ENCODE measurements at regions not wholly inside any gene's neighbourhood (a gene's known extent, or its start where the extent isn't known, plus 50 kb on each side); places are given as distances from the start of the nearest gene placed in this dataset.

DNA sequence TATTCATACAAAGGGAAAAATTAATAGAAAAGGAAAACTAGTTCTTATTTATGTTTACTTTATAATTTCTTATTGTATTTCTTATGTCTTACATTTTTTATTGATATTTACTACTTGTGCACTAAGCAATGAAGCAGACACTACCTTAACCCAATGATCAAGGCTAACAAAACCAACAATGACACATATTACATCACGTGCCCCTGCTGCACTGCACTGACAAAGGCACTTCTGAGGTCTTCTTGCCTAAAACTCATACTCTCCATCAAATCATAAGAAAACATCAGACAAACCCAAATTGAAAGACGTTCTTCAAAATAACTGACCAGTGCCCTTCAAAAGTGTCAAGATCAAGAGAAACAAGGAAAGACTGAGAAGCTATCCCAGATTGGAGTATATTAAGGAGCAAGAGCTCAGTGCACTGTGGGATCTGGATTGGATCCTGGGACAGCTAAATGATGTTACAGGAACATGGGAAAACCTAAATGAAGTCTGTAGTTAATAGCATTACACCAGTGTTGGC is 230.9 kb downstream of the AUH start:
- no peak for DNase-seq (ENCODE audit: low spot score)

DNA sequence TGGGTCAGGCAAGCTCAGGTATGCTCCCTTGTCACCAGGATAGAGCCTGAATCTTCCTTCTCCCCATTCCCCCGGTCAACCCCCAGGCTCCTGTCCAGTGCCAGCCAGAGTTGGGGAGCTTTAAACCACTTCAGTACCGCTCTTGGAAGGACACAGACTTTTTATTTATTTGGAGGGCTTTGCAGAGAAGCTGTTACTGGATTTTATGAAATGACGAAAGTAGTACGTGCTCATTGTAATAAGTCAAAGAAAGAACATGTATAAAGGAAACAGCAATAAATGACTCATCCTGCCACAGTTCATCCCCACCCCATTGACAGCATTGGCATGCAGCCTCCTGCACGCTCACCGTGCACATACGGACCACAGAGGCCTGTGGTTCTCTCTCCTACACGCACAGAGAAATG is 230.3 kb downstream of the AUH start:
- peak; percentile 56 for DNase-seq (ENCODE audit: low spot score)

DNA sequence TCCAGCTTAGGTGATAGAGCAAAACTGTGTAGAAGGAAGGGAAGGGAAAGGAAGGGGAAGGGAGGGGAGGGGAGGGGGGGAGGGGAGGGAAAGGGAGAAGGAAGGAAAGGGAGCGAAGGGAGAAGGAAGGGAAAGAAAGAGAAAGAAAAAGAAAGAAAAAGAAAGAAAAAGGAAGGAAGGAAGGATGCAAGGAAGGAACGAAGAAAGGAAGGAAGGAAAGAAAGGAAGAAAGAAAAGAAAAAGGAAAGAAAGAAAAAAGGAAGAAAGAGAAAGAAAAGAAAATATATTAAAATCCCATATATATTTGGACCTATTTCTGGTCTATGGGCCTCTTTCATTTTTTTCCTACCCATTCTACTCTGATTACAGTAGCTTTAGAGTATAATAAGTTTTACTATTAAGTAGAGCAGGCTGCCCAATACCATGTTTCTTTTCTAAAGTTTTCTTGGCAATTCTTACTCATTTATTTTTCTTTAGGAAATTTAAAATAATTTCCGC is 229.1 kb downstream of the AUH start:
- no peak for DNase-seq (ENCODE audit: low spot score)

DNA sequence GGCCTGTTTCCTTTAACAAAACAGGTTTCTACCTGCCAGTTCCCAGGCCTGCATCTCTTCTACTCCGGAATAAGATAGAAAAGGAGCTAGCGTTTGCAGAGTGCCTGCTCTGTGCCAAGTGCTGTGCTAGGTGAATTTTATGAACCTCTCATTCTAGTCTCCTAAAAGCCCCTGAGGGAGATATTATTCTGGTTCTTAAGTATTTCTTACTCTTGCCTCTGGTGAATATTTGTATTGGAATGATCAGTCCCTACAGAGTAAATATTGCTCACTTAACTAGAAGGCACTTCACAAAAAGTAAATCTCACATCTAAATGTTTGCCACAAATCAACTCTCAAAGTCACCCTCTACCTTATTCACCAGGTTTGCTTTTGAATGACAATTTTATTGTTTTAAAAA is 227.1 kb downstream of the AUH start:
- DNase-seq (ENCODE audit: low spot score), result no peak

DNA sequence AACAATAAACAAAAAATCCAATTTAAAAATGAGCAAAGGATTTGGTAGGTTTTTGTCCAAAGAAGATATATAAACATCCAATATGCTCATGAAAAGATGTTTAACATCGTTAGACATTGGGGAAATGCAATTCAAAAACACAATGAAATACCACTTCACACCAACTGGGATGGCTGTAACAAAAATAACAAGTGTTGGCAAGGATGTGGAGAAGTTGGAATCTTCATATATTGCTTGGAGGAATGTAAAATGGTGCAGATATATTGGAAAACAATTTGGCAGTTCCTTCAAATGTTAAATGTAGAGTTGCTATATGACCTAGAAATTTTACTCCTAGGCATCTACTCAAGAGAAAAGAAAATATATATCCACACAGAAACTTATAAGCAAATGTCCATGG is 224.3 kb downstream of the AUH start:
- DNase-seq (ENCODE audit: low spot score), result no peak

DNA sequence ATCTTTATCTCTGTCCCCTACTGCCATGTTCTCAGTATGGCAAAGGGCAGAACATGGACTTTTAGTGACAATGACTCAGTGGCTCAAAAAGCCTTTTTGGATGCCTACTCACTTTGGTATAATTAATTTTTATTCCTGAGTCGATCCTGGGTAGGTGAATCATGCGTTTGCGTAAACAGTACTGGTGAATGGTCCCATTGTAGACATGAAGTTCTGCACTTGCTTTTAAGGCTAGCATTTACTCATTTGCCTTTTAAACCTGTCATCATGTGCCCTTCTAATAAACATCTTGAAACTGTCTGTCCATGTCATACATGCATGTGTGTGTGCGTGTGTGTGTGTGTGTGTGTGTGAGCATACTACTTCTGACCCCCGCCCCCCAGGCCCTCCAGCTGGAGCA is 223.0 kb downstream of the AUH start:
- DNase-seq (ENCODE audit: low spot score), result no peak

DNA sequence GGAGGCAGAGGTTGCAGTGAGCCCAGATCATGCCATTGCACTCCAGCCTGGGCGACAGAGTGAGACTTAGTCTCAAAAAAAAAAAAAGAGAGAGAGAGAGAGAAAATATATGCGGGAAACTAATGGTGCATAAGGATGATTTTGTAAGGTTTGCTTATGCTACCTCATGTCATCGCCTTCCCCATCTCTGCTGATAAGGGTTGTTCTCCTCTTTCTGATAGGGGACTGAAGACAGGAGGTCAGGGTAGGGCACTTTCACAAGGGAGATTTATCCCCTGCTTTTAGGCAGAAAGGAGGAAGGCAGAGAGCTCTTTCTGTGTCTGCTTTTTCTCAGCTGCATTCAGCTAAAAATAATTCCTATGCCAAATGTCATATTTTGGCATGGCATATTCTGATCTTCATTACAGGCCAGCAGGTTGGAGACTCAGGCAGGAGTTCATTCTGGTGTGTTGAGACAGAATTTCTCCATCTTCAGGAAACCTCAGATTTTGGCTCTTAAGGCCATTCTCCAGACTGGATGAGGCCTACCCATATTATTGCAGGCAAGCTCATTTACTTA is 220.2 kb downstream of the AUH start:
- no peak for DNase-seq (ENCODE audit: low spot score)

DNA sequence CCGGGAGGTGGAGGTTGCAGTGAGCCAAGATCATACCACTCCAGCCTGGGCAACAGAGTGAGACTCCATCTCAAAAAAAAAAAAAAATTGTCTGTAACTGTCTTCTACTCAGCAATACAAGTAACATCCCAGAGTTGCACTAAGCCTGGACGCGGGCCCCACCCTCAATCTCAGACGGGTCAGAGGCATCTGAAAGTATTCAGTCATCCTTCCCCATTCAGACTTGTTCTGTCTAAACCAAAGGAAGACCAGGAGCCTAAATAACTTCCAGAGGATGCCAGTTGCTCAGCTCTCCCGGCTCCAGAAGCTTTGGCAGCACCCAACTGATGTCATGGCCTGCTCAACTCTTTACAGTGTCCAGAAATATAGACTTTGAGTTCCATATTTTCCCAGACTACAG is 218.6 kb downstream of the AUH start:
- DNase-seq (ENCODE audit: low spot score), result no peak

DNA sequence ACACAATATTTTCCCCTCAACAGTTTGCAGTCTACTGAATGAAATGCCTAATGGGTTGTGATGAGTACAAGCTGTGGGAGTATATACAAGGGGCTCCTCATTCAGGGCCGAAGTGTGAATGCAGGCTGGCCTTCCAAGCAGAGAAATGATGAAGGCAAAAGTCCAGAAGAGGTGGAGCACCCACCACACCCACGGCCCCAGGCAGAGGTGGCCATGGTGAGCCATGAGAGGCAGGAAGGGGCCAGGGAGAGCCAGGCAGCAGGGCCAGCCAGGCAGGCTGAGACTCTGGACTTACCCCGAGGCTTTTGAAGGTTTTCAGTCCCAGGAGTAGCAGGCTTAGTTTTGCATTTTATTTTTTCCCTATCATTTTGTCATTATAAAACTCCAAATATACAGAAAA is 218.1 kb downstream of the AUH start:
- no peak for DNase-seq (ENCODE audit: low spot score)

DNA sequence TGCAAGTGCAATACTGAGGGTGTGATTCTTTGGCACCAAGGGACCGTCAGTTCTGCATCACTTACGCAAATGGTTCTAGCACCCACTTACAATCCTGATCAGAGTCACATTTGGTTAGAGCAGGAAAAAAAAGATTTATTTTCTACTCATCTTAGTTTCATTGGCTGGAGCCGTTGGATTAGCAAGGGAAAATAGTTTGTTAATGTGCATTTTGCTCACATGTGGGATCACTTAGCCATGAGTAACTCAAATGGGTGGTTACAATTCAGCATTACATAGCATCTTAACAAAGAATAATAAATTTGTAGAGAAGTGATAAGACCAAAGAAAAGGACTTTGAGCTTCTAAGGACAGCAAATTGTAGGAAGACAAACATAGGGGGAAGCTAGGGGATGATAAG is 216.9 kb downstream of the AUH start:
- DNase-seq (ENCODE audit: low spot score), result no peak

DNA sequence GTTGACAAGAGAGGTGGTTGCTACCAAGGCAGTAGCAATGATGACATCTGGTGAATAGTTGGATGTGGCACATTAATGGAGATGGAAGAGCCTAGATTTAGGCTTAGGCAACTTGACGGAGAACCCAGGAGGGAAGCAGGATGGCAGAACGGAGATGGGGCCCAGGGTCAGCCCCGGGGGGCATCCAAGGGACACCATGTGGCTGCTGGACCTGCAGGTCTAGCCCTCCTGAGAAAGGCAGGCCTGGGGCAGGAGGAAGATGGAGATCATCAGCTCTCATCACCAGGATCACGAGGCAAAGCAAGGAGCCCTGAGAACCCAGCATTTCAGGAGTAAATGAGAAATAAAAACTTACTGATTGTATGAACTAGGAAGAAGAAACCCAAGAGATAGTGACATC is 216.2 kb downstream of the AUH start:
- DNase-seq (ENCODE audit: low spot score), result no peak

DNA sequence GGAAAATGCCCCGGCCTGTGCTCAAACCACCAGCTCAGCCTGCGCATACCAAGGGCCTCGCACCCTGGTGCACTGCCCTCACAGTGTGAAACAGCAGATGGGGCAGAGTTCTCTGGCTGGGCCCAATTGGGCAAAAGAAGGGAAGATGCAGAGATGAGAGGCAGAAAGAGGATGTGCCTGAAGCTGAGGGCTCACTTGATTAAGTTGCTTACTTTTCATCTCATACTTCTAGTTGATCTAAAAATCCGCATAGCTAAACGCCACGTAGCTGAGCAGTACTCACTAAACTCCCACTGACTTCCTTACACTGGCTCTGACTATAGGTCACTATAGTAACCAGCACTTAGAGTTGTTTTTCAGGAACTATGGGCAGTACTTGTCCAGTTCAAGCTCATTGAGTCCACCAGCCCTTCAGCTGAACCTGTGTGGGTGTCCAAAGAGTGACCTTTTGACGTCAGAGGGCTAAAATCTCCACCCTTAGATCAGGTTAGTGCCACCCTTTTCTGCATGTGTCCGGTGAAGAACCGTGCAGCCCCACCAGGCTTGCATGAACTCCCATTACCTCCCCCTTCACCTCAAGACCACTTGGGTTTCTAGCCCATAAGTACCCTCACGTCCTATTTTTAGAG is 215.2 kb downstream of the AUH start:
- no peak for DNase-seq (ENCODE audit: low spot score)

DNA sequence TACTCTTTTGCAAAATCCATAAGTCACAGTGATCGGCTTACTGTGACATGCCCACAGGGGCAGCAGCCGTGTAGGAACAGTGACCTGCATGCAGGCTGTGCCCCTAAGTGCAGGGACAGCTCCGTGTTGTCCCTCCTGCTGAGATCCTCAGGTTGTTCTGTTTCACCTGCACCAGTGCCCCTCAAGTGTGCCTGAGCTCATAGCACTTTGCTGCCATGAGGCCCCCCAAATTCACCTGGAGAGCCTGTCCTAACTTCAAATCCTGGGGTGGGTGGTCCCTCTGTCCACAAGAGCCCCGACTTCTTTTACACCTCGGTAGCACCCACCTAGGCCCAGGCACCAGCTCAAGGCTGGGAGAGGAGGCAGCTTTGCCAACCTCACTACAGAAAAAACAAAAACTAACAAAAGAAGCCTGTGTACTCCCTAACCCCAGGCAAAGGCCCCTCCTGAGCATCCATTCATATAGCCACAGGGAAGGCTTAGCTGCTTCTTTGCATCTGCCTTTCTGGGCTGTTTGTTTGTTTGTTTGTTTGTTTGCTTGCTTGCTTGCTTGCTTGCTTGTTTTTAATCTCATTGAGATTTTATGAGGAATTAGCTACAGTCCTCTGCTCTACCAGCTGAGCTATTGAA is 214.5 kb downstream of the AUH start:
- no peak for DNase-seq (ENCODE audit: low spot score)

DNA sequence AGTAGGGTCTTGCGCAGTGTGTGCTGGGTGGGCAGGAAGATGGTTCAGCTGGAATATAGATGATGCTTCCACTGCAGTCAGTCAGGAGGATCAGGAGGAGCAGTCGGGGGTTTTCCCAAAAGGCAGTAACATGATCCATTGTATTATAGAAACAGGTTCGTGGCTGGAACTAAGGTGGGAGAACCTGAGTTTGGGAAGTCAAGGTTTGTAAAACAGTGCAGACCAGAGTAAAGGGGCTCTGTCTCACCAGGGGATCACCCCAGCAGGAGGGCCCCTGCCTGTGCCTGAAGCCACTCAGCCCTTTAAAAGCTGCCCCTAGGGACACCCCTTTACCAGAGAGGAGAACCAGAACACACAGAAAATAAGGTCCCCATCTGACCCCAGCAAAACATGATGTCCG is 213.4 kb downstream of the AUH start:
- DNase-seq (ENCODE audit: low spot score), result no peak

DNA sequence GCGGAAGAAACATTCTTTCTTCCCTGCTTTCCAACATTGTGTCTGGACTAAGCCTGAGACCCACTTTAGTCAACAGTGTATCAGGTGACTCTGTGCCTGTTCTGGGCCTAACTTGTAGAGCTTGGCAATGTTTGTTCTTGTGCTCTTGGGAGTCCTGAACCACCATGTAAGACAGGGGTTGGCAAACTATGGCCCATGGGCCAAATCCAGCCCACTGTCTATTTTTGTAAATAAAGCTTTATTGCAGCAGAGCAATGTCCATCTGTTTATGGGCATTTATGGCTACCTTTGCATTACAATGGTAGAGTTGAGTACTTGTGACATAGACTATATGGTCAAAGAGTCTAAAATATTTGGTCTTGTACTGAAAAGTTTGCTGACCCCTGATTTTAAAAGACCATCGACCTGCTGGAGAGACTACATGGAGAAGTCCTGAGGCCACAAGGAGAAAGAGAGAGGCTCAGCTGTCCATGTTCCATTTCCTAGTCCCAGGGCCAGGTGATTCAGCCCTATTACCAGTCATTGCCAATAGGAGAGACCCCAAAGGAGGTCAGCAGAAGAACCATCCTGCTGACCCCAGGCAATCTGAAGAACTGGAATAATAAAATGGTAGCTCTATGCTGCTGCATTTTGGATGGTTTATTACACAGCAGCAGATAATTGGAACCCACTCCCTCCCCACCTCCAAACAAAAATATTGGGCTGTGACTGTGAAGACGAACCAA is 211.3 kb downstream of the AUH start:
- DNase-seq (ENCODE audit: low spot score), result no peak

DNA sequence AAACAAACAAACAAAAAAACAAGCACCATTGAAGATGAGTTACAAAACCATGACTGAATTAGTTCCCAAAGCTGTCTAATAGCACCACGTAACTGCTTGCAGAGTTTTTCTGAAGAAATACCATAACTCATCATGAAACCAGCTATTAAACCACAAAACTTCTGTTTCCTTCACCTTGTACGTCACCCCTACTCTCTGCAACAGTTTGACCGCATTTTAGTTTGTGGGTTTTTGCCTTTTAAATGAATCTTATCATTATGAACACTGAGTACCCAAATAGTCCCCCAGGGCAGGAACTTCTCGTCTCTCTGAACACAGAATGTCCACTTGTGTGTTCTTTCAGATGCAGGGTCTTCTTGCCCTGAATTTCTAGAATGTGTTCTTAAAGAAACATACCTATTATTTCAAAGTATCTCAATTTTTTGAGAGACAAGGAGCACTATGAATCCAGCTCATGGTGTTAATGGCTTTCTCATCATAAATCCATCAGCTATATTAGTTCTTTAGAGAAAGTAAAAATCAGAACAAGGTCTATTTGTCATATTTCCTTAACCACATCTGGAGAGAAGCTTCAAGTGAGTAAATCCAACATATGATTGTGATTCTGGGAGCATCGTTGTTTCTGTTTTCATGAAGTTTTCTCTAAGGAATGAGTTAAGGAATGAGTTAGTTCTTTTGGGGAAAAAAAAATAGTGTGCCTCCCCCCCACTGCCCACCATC is 210.6 kb downstream of the AUH start:
- DNase-seq (ENCODE audit: low spot score), result no peak

DNA sequence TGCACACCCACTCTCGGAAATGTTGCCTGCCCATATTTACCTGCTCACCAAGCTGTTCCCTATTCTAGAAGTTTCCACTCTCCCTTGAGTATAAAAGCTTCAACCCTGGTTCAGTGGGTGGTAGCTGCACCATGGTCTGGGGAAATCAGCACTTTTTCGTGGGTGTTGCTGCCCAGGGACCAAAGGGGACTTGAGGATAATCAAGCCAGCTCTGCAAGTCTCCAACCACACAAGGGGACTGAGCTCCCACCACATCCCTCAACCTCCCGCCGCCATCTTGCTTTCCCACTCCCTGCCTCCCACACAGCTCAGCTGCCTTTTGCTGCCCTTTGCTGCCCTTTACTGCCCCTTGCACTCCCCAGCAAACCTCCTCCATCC is 210.0 kb downstream of the AUH start:
- no peak for DNase-seq (ENCODE audit: low spot score)

DNA sequence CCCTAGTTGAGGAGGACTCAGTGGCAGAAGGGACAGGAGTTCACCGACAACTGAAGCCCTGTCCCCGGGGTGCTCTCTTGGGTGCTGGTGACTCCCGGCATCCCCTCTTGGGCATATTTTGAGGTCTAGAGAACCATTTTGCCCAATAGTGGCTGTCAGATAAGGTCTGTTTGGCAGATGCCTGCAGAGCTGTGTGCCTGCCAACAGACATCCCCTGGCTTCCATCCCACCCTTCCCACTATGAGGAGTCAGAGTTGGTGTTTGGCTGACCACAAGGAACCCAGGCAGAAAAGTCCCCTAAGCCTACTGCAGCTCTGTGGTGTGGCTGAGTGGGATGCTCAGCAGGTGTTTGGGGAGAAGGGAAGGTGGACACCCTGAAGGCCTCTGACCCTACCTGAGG is 207.0 kb downstream of the AUH start:
- DNase-seq (ENCODE audit: low spot score), result no peak

DNA sequence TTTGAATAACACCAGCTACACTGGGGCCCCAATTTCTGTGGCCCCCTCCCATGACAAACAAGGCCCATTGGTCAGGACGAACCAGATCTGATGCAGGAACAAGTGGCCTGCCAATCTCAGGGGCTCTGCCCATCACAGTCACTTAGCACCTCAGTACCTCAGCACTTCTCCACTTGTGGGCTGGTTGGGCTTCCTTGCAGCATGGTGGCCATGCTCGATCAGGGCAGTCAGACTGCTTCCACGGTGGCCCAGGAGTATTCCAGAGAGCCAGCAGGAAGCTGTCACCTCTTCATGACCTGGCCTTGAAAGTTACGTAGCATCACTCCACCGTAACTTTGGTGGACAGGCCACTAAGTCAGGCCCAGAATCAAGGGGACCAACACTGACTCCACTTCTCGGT is 206.5 kb downstream of the AUH start:
- no peak for DNase-seq (ENCODE audit: low spot score)

DNA sequence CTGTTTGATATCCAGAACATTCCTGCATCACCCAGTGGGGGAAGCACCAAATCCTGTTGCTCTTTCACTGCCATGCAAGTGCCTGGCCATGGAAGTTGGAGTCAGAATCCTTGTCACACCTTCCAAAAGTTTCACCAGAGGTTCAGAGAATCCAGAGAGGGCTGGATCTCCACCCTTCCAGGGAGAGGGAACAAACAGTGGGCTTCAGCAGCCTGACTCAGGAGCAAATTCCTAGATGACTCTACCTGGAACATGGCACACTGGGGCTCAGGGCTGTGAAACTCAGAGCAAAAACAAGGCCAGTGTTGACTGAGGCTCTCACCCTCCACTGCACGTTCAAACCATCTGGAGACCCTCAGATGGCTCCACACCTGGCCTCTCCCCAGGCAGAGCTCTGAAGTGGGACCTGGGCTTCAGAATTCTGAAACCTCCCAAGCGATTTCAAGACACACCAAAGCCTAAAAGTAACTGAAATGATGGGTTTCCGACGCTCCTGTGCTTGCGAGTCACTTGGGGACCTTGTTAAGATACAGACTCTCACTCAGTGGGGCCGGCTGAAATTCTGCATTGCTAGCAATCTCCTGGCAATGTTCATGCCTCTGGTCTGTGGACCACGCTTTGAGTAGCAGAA is 205.9 kb downstream of the AUH start:
- DNase-seq (ENCODE audit: low spot score), result no peak

DNA sequence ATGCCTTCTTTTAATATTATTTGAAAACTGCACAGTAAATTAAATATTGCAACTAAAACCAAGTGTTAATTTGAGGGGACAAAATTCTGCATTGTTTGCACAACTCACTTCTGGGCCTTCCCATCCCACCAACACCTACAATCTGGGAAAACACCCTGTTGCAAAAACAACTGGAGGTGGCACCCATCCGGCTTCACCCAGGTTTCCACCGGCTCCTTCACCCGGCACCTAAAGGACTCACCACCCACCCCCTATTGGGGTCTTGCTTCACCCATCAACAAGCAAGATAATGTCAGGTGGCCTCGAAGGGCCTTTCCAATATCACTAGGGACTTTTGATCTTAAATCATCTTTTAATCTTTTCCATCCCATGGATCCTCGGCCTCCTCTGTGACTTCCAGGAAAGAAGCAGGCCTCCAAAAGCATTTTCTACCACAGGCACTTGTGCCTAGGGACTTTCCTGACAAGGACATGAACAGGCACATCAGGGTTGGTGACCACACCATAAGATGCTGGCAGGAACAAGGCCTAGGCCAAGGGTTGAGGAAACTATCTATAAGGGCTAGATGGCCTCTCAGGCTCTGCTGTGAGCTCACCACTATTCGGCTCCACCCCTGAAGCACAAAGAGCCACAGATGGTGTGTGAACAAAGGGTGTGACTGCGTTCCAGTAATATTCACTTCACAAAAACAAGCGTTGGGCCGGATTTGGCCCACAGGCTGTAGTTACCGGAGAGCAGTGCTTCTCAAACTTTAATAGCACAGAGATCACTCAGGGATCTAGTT is 205.1 kb downstream of the AUH start:
- no peak for DNase-seq (ENCODE audit: low spot score)
